ENCODE measurements at regions not wholly inside any gene's neighbourhood (a gene's known extent, or its start where the extent isn't known, plus 50 kb on each side); places are given as distances from the start of the nearest gene placed in this dataset.

GRCh38 chr6:113301651-113302050 lies 555.5 kb upstream of the MARCKS start:
- H3K27me3 ChIP-seq (ENCODE audit: control insufficient read depth, insufficient read depth, low read length), result no peaks in the 10 kb centered on the region
- H3K36me3 ChIP-seq (ENCODE audit: control insufficient read depth, insufficient read depth, low read length), result no peaks in the 10 kb centered on the region
- H3K4me3 ChIP-seq (ENCODE audit: low read depth, low read length), result no peak overlapping the region
- ChIA-PET CTCF (interaction anchor here (0.7 kb wide), 1 partner anchor 56 kb away, joined by 3 read pairs; no protein-coding TSS in a partner anchor), POLR2A (no interaction called here)
- TF ChIP-seq, protein P1, sequence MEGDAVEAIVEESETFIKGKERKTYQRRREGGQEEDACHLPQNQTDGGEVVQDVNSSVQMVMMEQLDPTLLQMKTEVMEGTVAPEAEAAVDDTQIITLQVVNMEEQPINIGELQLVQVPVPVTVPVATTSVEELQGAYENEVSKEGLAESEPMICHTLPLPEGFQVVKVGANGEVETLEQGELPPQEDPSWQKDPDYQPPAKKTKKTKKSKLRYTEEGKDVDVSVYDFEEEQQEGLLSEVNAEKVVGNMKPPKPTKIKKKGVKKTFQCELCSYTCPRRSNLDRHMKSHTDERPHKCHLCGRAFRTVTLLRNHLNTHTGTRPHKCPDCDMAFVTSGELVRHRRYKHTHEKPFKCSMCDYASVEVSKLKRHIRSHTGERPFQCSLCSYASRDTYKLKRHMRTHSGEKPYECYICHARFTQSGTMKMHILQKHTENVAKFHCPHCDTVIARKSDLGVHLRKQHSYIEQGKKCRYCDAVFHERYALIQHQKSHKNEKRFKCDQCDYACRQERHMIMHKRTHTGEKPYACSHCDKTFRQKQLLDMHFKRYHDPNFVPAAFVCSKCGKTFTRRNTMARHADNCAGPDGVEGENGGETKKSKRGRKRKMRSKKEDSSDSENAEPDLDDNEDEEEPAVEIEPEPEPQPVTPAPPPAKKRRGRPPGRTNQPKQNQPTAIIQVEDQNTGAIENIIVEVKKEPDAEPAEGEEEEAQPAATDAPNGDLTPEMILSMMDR (IDR thresholded peaks at IDR 0.05; ENCODE audit: insufficient read depth, low read depth, low read length), result no peak
- no peak for DNase-seq (ENCODE audit: low read depth)

DNA sequence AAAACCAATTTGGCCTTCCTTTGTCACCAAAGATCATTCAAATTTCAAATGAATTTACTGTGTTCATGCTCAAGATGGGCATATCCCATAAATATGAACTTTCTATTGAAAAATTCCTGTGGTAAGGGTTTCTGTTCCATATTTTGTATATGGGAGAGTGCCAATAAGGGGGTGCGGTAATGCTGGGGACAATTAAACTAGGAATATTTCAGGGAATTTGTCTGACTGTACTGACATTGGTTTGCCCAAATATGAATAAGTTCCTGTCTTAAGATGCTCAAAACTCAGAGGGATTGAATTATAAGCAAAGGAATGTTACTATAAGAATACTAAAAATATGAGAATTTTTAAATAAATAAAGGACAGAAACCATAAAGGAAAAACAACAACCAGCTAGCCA lies 553.0 kb upstream of the MARCKS start:
- TF ChIP-seq, protein P1 (IDR thresholded peaks at IDR 0.05; ENCODE audit: insufficient read depth, low read depth, low read length), result no peak
- DNase-seq (ENCODE audit: low read depth), result no peak
- ChIA-PET CTCF (no interaction called here), POLR2A (no interaction called here)
- H3K4me3 ChIP-seq (ENCODE audit: low read depth, low read length), result no peak overlapping the region
- no peaks in the 10 kb centered on the region for H3K36me3 ChIP-seq (ENCODE audit: control insufficient read depth, insufficient read depth, low read length)
- H3K27me3 ChIP-seq (ENCODE audit: control insufficient read depth, insufficient read depth, low read length), result no peaks in the 10 kb centered on the region

DNA sequence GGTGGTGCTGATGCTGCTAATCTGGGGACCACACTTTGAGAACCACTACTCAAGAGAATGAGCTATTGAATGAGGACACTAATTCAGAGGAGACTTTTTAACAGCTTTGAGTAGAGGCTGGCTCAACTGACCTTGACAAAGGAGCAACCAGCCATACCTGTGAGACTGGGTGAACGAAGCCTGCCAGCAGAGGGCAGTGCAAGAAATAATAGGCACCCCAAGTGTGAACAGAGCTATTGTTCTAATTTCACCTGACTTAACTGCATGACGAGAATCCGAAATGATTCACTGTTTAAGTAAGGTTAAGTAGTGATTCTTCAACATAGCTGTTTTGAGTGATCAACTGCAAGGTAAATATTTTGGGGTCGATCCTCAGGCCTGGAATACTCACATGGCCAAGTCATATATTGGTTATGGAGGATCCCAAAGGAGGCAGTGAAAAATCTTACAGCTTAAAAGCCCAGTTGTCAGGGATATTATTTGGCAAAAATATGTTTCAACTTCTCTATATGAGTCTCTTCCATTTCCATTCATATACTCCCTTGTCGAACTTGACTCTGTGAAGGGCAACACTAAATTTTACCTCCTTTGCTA lies 550.5 kb upstream of the MARCKS start:
- Histone ChIP-seq H3K4me3 (ENCODE audit: low read depth, low read length) (no peak overlapping the region), H3K36me3 (ENCODE audit: control insufficient read depth, insufficient read depth, low read length) (no peaks in the 10 kb centered on the region), H3K27me3 (ENCODE audit: control insufficient read depth, insufficient read depth, low read length) (no peaks in the 10 kb centered on the region)
- DNase-seq (ENCODE audit: low read depth), result no peak
- POLR2A ChIA-PET, result interaction anchor here (0.6 kb wide), 1 partner anchor 525 kb away, joined by 3 read pairs; no protein-coding TSS in a partner anchor
- TF ChIP-seq, protein P1 (IDR thresholded peaks at IDR 0.05; ENCODE audit: insufficient read depth, low read depth, low read length), result peak; percentile 40
- CTCF ChIA-PET, result interaction anchor here (0.8 to 1.0 kb wide), 2 partner anchors 14 to 16 kb away, joined by 4 read pairs; no protein-coding TSS in a partner anchor

DNA sequence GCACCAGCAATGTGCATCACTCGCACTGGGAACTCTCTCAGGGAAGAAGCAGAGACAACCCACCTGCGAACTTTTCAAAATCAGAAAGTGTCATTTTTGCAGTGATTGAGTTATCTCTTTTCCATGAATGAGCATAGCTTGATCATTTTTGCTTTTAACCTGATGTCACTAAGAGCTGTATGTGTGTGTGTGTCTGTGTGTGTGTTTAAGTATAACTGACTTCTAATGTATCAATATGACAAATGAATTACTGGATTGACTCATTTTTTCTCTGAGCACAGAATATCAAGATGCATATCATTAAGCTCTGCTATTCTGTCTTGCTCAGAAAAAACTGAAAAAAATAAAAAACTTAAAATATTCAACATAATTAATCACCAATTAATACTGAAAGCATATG lies 548.9 kb upstream of the MARCKS start:
- Histone ChIP-seq H3K36me3 (ENCODE audit: control insufficient read depth, insufficient read depth, low read length) (no peaks in the 10 kb centered on the region), H3K27me3 (ENCODE audit: control insufficient read depth, insufficient read depth, low read length) (no peaks in the 10 kb centered on the region), H3K4me3 (ENCODE audit: low read depth, low read length) (no peak overlapping the region)
- TF ChIP-seq, protein P1 (IDR thresholded peaks at IDR 0.05; ENCODE audit: insufficient read depth, low read depth, low read length), result no peak
- POLR2A ChIA-PET, result no interaction called here
- no peak for DNase-seq (ENCODE audit: low read depth)
- CTCF ChIA-PET, result no interaction called here

DNA sequence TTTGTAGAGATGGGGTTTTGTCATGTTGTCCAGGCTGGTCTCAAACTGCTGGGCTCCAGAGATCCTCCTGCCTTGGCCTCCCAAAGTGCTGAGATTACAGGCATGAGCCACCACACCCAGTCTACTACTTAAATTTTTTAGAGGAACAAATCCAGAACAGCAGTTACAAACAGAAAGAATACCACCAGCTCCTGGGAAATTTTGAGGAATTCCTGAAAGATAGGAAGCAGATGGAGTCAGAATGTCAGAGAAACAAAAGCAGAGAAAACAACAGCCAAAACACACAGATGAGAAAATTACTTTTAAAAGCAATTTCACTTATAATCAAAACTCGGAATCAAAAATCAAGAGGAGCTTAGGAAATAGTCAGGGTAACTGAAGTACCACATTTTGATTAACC lies 543.3 kb upstream of the MARCKS start:
- TF ChIP-seq, protein P1 (IDR thresholded peaks at IDR 0.05; ENCODE audit: insufficient read depth, low read depth, low read length), result no peak
- H3K36me3 ChIP-seq (ENCODE audit: control insufficient read depth, insufficient read depth, low read length), result no peaks in the 10 kb centered on the region
- ChIA-PET CTCF (no interaction called here), POLR2A (no interaction called here)
- DNase-seq (ENCODE audit: low read depth), result no peak
- H3K4me3 ChIP-seq (ENCODE audit: low read depth, low read length), result no peak overlapping the region
- H3K27me3 ChIP-seq (ENCODE audit: control insufficient read depth, insufficient read depth, low read length), result no peaks in the 10 kb centered on the region

Measured in BJ (cell line).